Left ventricle myocardium inferior (tissue), 1 donor: ENCODE measurements at regions not wholly inside any gene's neighbourhood (a gene's known extent, or its start where the extent isn't known, plus 50 kb on each side); places are given as distances from the start of the nearest gene placed in this dataset.
"Not testable (repeated sequence)": the region's sequence is repeated elsewhere in the genome, so short reads cannot be mapped to it uniquely, and the experiment has no call there.

Experiments
- DNase-seq: peaks from one replicate; pipeline ENCODE4 v3.0.0-alpha.2; 2020
- H3K27ac ChIP-seq: fragments of 200-600 bp; replicated peaks from 2 replicates; pipeline ENCODE4 v1.8.0; 2021
- H3K27me3 ChIP-seq: fragments of 200-600 bp; 2 replicates; pipeline ENCODE4 v1.8.0; 2021; ENCODE audit warnings: low read depth
- H3K36me3 ChIP-seq: fragments of 200-600 bp; 2 replicates; pipeline ENCODE4 v1.8.0; 2021
- H3K4me1 ChIP-seq: fragments of 200-600 bp; 2 replicates; pipeline ENCODE4 v1.8.0; 2021
- H3K4me3 ChIP-seq: fragments of 200-600 bp; 2 replicates; pipeline ENCODE4 v1.8.0; 2021; ENCODE audit warnings: mild to moderate bottlenecking, moderate library complexity
- H3K9me3 ChIP-seq: fragments of 200-600 bp; replicated peaks from 2 replicates; pipeline ENCODE4 v1.8.0; 2021
- intact Hi-C: fragments of 100-400 bp; cut with micrococcal nuclease; formaldehyde crosslinking; loops from one replicate; pipeline ENCODE4 v1.11.0; 2022
- TF ChIP-seq, protein P1 (sequence below): fragments of 200-600 bp; IDR thresholded peaks from 2 replicates; pipeline ENCODE4 v1.8.0; 2021; ENCODE audit warnings: antibody characterized with exemption, mild to moderate bottlenecking, borderline replicate concordance
- donor health status: DM: no; HTN: yes; CAD: no; lungs with severe emphysema.

DNA sequence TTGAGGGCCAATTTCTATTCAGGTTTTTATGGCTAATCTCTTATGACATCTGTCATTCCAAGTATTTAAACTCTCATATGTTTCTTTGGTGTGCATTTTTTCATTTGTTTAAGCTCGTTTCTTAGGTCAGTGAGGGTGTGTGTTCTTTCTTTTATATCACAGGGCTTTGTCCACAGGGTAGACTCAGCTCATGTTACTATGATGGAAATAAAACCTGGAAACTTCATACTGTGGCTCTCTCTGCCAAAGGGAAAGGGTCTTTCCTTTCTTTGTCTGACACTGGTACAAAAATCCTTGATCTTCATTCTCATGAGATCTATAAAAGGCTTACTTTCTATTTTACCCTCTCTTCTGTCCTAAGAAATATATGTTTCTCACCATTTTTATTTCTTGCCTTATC is 129.6 kb upstream of the SP8 start:
- Histone ChIP-seq H3K9me3 (no peaks in the 10 kb centered on the region), H3K4me1 (no peaks in the 10 kb centered on the region), H3K36me3 (no peaks in the 10 kb centered on the region), H3K27me3 (no peaks in the 10 kb centered on the region), H3K4me3 (no peak overlapping the region), H3K27ac (no peak overlapping the region)
- TF ChIP-seq, protein P1, sequence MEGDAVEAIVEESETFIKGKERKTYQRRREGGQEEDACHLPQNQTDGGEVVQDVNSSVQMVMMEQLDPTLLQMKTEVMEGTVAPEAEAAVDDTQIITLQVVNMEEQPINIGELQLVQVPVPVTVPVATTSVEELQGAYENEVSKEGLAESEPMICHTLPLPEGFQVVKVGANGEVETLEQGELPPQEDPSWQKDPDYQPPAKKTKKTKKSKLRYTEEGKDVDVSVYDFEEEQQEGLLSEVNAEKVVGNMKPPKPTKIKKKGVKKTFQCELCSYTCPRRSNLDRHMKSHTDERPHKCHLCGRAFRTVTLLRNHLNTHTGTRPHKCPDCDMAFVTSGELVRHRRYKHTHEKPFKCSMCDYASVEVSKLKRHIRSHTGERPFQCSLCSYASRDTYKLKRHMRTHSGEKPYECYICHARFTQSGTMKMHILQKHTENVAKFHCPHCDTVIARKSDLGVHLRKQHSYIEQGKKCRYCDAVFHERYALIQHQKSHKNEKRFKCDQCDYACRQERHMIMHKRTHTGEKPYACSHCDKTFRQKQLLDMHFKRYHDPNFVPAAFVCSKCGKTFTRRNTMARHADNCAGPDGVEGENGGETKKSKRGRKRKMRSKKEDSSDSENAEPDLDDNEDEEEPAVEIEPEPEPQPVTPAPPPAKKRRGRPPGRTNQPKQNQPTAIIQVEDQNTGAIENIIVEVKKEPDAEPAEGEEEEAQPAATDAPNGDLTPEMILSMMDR = no peak
- intact Hi-C loops = no loop called here
- no peak for DNase-seq

DNA sequence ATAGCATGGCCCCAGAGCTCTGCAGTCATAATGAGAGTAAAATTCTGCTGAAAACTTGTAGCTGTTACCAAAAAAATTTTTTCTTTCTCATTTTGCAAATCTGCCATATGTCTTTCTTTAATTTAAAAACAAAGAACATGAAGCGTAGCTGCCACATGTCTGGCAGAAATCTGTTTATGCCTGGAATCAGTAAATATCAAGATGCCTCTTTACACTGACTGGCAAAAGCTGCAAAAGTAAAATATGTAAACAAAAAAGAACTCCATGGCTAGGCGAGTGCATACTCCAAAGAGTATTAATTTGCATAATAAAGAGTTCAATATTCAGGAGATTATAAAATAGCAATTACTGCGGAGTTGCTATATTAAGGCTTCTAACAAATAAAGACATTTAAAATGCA is 130.9 kb upstream of the SP8 start:
- Histone ChIP-seq H3K36me3 (no peaks in the 10 kb centered on the region), H3K27me3 (no peaks in the 10 kb centered on the region)

DNA sequence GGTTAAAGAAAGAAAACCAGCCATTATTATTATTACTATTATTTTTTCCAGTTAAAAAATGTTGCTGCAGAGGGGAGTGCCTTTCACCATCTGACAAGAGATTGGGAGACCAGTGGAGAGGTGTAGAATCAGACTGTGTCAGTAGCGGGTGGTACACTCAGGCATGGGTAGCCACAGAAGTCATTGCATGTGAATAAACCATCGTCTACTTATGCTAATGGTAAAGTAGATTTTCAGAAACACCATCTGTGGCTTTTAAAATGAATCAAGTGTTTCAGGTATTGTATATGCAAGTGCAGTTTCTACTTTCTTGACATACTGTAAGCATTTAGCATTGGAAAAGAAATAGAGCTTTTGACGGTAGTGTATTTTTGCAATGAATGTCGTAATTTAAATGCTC is 131.5 kb upstream of the SP8 start:
- Histone ChIP-seq H3K4me3 (no peak overlapping the region), H3K27me3 (no peaks in the 10 kb centered on the region), H3K9me3 (peaks cover 9% of the 10 kb centered on the region), H3K4me1 (no peaks in the 10 kb centered on the region), H3K27ac (no peak overlapping the region), H3K36me3 (no peaks in the 10 kb centered on the region)
- intact Hi-C loops = no loop called here
- DNase-seq = no peak
- TF ChIP-seq, protein P1 = no peak

More for the DNA sequence above, 130.9 kb upstream of the SP8 start:
- intact Hi-C loops = no loop called here
- Histone ChIP-seq H3K9me3 (peaks cover 5% of the 10 kb centered on the region), H3K27ac (no peak overlapping the region), H3K4me1 (no peaks in the 10 kb centered on the region), H3K4me3 (no peak overlapping the region)
- no peak for DNase-seq
- TF ChIP-seq, protein P1 = no peak

DNA sequence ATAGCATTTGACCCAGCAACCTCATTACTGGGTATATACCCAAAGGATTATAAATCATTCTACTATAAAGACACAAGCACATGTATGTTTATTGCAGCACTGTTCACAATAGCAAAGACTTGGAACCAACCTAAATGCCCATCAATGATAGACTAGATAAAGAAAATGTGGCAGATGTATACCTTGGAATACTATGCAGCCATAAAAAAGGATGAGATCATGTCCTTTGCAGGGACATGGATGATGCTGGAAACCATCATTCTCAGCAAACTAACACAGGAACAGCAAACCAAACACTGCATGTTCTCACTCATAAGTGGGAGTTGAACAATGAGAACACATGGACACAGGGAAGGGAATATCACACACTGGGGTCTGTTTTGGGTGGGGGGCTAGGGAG is 140.5 kb upstream of the SP8 start:
- H3K36me3 ChIP-seq, DNase-seq, H3K27me3 ChIP-seq, H3K4me3 ChIP-seq, H3K4me1 ChIP-seq, intact Hi-C loops, H3K27ac ChIP-seq: not testable (repeated sequence)
- H3K9me3 ChIP-seq = peaks cover 40% of the 10 kb centered on the region

DNA sequence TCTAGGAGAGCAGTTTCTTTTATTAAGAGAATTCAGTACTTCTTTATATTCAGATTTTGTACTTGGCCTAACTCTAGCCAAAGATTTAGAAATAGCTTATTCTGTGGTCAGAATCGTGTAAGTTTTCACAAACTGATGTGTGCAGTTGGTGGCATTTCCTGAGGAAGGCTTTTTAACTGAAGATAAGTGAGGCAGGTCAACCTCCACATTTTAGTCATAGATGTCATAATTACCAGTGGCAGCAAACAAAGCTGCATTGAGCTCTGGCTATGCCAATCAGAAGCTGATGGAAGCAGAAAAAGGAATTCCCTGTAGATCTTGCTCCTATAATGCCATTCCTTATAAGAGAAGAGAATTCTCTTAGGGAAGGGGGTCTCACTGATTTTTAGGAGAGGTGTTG is 141.3 kb upstream of the SP8 start:
- H3K36me3 ChIP-seq = no peaks in the 10 kb centered on the region
- peaks cover 32% of the 10 kb centered on the region for H3K9me3 ChIP-seq
- no peak overlapping the region for H3K4me3 ChIP-seq
- intact Hi-C loops = no loop called here
- H3K27ac ChIP-seq = no peak overlapping the region
- TF ChIP-seq, protein P1 = no peak
- H3K4me1 ChIP-seq = no peaks in the 10 kb centered on the region
- no peak for DNase-seq
- H3K27me3 ChIP-seq = no peaks in the 10 kb centered on the region

DNA sequence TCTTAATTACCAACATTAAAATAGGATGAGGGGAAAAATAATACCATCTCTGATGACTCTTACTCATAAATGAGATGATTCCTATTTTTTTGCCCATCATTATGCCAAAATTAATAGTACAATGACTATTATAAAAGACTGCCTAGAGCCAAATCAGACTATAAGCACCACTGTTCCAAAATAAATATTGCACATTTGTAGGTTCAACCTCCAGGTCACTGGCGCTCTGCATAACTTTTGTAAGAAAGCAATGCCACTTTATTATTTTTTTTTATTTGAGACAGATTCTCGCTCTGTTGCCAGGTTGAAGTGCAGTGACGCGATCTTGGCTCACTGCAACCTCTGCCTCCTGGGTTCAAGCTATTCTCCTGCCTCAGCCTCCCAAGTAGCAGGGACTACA is 142.5 kb upstream of the SP8 start:
- Histone ChIP-seq H3K4me1 (no peaks in the 10 kb centered on the region), H3K9me3 (peaks cover 21% of the 10 kb centered on the region), H3K36me3 (no peaks in the 10 kb centered on the region), H3K27ac (no peak overlapping the region), H3K27me3 (no peaks in the 10 kb centered on the region), H3K4me3 (no peak overlapping the region)
- intact Hi-C loops = no loop called here
- TF ChIP-seq, protein P1 = no peak
- DNase-seq = no peak
